Neural progenitor cell (in vitro differentiated cells): ENCODE measurements at regions not wholly inside any gene's neighbourhood (a gene's known extent, or its start where the extent isn't known, plus 50 kb on each side); places are given as distances from the start of the nearest gene placed in this dataset.

Source experiments
- DNase-seq: peaks from one replicate; pipeline ENCODE4 v3.0.0-alpha.2; 2016; ENCODE audit warnings: low spot score
- H2AFZ ChIP-seq: fragments of 200-600 bp; sonication (generic); replicated peaks from 2 replicates; pipeline ENCODE4 v1.6.1; 2016; ENCODE audit warnings: antibody characterized with exemption
- H3F3A ChIP-seq: fragments of 200-600 bp; sonication (generic); 2 replicates; pipeline ENCODE4 v1.6.1; 2016; ENCODE audit warnings: antibody characterized with exemption, low read depth
- H3K27ac ChIP-seq: fragments of 200-600 bp; sonication (generic); 2 replicates; pipeline ENCODE4 v1.5.1; 2016; ENCODE audit warnings: mild to moderate bottlenecking
- H3K27me3 ChIP-seq: fragments of 200-600 bp; sonication (generic); 2 replicates; pipeline ENCODE4 v1.6.1; 2016; ENCODE audit warnings: mild to moderate bottlenecking, moderate library complexity
- H3K36me3 ChIP-seq: fragments of 200-600 bp; sonication (generic); 2 replicates; pipeline ENCODE4 v1.5.1; 2016
- H3K4me1 ChIP-seq: fragments of 200-600 bp; sonication (generic); 2 replicates; pipeline ENCODE4 v1.6.1; 2016; ENCODE audit warnings: mixed run types
- H3K4me2 ChIP-seq: fragments of 200-600 bp; sonication (generic); 2 replicates; pipeline ENCODE4 v1.6.1; 2016
- H3K4me3 ChIP-seq: fragments of 200-600 bp; sonication (generic); 2 replicates; pipeline ENCODE4 v1.5.1; 2016
- H3K79me2 ChIP-seq: fragments of 200-600 bp; sonication (generic); 2 replicates; pipeline ENCODE4 v1.6.1; 2016; ENCODE audit warnings: low read depth
- H3K9ac ChIP-seq: fragments of 200-600 bp; sonication (generic); 2 replicates; pipeline ENCODE4 v1.6.1; 2016
- H3K9me3 ChIP-seq: fragments of 200-600 bp; sonication (generic); 2 replicates; pipeline ENCODE4 v1.5.1; 2016; ENCODE audit warnings: low read depth
- H4K20me1 ChIP-seq: fragments of 200-600 bp; sonication (generic); 2 replicates; pipeline ENCODE4 v1.6.1; 2016; ENCODE audit warnings: low read depth
- H3K27ac Mint-ChIP-seq: 3 replicates; pipeline ENCODE4 v1.8.0; 2021; ENCODE audit warnings: mixed read lengths
- H3K27me3 Mint-ChIP-seq: 2 replicates; pipeline ENCODE4 v1.8.0; 2022; ENCODE audit warnings: low read depth, mild to moderate bottlenecking, inconsistent platforms, moderate library complexity, mixed read lengths; ENCODE audit not compliant: insufficient read depth
- H3K36me3 Mint-ChIP-seq: 3 replicates; pipeline ENCODE4 v1.8.0; 2021; ENCODE audit warnings: mixed read lengths
- H3K4me1 Mint-ChIP-seq: 3 replicates; pipeline ENCODE4 v1.8.0; 2021; ENCODE audit warnings: mixed read lengths
- H3K4me3 Mint-ChIP-seq: 3 replicates; pipeline ENCODE4 v1.8.0; 2021; ENCODE audit warnings: mild to moderate bottlenecking, moderate library complexity, mixed read lengths
- H3K9me3 Mint-ChIP-seq: 3 replicates; pipeline ENCODE4 v1.8.0; 2020; ENCODE audit warnings: mixed read lengths
- CTCF ChIP-seq: fragments of 200-600 bp; sonication (generic); IDR thresholded peaks from 2 replicates; pipeline ENCODE4 v1.5.1; 2017; ENCODE audit warnings: antibody characterized with exemption, mild to moderate bottlenecking
- EZH2 ChIP-seq: fragments of 200-600 bp; sonication (generic); IDR thresholded peaks from 2 replicates; pipeline ENCODE4 v1.6.1; 2017; ENCODE audit warnings: antibody characterized with exemption, mild to moderate bottlenecking, moderate library complexity
- EZH2phosphoT487 ChIP-seq: fragments of 200-600 bp; sonication (generic); IDR thresholded peaks from 2 replicates; pipeline ENCODE4 v1.6.1; 2017; ENCODE audit warnings: antibody characterized with exemption

- H3K4me3 Mint-ChIP-seq: no peak overlapping the region
- no peak for DNase-seq
- H3K27ac Mint-ChIP-seq: no peak overlapping the region
- Histone ChIP-seq H3K27me3 (no peaks in the 10 kb centered on the region), H3K4me1 (no peaks in the 10 kb centered on the region), H3K4me3 (no peak overlapping the region), H3K79me2 (no peaks in the 10 kb centered on the region), H3K9me3 (no peaks in the 10 kb centered on the region), H3K4me2 (no peak overlapping the region), H4K20me1 (no peaks in the 10 kb centered on the region), H3K9ac (no peak overlapping the region), H3K36me3 (no peaks in the 10 kb centered on the region), H3K27ac (no peak overlapping the region), H2AFZ (no peak overlapping the region), H3F3A (no peaks in the 10 kb centered on the region)
- TF ChIP-seq EZH2phosphoT487 (no peak), CTCF (no peak), EZH2 (no peak)
- no peaks in the 10 kb centered on the region for H3K4me1 Mint-ChIP-seq
- H3K36me3 Mint-ChIP-seq: no peaks in the 10 kb centered on the region
- no peaks in the 10 kb centered on the region for H3K27me3 Mint-ChIP-seq
- peaks cover 10% of the 10 kb centered on the region for H3K9me3 Mint-ChIP-seq
These were observed 67.5 kb downstream of the ATP6V1G3 start for GRCh38 chr1:198472997-198473396.

GRCh38 chr1:198472119-198472518 lies 68.4 kb downstream of the ATP6V1G3 start:
- Histone ChIP-seq H3K79me2 (no peaks in the 10 kb centered on the region), H2AFZ (no peak overlapping the region), H3K4me3 (no peak overlapping the region), H3K27me3 (no peaks in the 10 kb centered on the region), H3F3A (no peaks in the 10 kb centered on the region), H3K9ac (no peak overlapping the region), H3K4me2 (no peak overlapping the region), H3K9me3 (no peaks in the 10 kb centered on the region), H3K4me1 (no peaks in the 10 kb centered on the region), H4K20me1 (no peaks in the 10 kb centered on the region), H3K27ac (no peak overlapping the region), H3K36me3 (no peaks in the 10 kb centered on the region)
- Mint-ChIP-seq H3K36me3 (no peaks in the 10 kb centered on the region), H3K4me3 (no peak overlapping the region), H3K4me1 (peaks cover 5% of the 10 kb centered on the region), H3K27ac (no peak overlapping the region), H3K27me3 (no peaks in the 10 kb centered on the region), H3K9me3 (peaks cover 10% of the 10 kb centered on the region)
- TF ChIP-seq EZH2: no peak
- no peak for TF ChIP-seq EZH2phosphoT487
- TF ChIP-seq CTCF: no peak
- DNase-seq: no peak

- Histone ChIP-seq H3F3A (no peaks in the 10 kb centered on the region), H3K4me2 (no peak overlapping the region), H3K4me3 (no peak overlapping the region), H3K4me1 (no peaks in the 10 kb centered on the region), H3K9ac (no peak overlapping the region), H4K20me1 (no peaks in the 10 kb centered on the region), H2AFZ (no peak overlapping the region), H3K36me3 (no peaks in the 10 kb centered on the region), H3K79me2 (no peaks in the 10 kb centered on the region), H3K27ac (no peak overlapping the region), H3K27me3 (no peaks in the 10 kb centered on the region), H3K9me3 (no peaks in the 10 kb centered on the region)
- Mint-ChIP-seq H3K4me3 (no peak overlapping the region), H3K27me3 (no peaks in the 10 kb centered on the region), H3K4me1 (peaks cover 9% of the 10 kb centered on the region), H3K27ac (no peak overlapping the region), H3K9me3 (no peaks in the 10 kb centered on the region), H3K36me3 (no peaks in the 10 kb centered on the region)
- DNase-seq: no peak
- TF ChIP-seq CTCF (no peak), EZH2phosphoT487 (no peak), EZH2 (no peak)
These were observed 72.6 kb downstream of the ATP6V1G3 start for GRCh38 chr1:198467907-198468306.

GRCh38 chr1:198467342-198467741 lies 73.1 kb downstream of the ATP6V1G3 start:
- no peak overlapping the region for H3K4me3 Mint-ChIP-seq
- H3F3A ChIP-seq: no peaks in the 10 kb centered on the region
- H3K4me1 Mint-ChIP-seq: peaks cover 9% of the 10 kb centered on the region
- no peaks in the 10 kb centered on the region for H3K36me3 Mint-ChIP-seq
- no peak for TF ChIP-seq EZH2
- TF ChIP-seq CTCF: no peak
- TF ChIP-seq EZH2phosphoT487: no peak
- H3K27ac Mint-ChIP-seq: no peak overlapping the region
- no peak overlapping the region for H3K9ac ChIP-seq
- no peaks in the 10 kb centered on the region for H4K20me1 ChIP-seq
- H3K4me3 ChIP-seq: no peak overlapping the region
- no peaks in the 10 kb centered on the region for H3K36me3 ChIP-seq
- H3K27ac ChIP-seq: no peak overlapping the region
- H3K79me2 ChIP-seq: no peaks in the 10 kb centered on the region
- H3K9me3 ChIP-seq: no peaks in the 10 kb centered on the region
- H3K27me3 ChIP-seq: no peaks in the 10 kb centered on the region
- no peak overlapping the region for H3K4me2 ChIP-seq
- no peak for DNase-seq
- H3K9me3 Mint-ChIP-seq: no peaks in the 10 kb centered on the region
- no peaks in the 10 kb centered on the region for H3K27me3 Mint-ChIP-seq
- no peak overlapping the region for H2AFZ ChIP-seq
- no peaks in the 10 kb centered on the region for H3K4me1 ChIP-seq
